Peyer's patch (tissue), 4 donors: ENCODE measurements at regions not wholly inside any gene's neighbourhood (a gene's known extent, or its start where the extent isn't known, plus 50 kb on each side); places are given as distances from the start of the nearest gene placed in this dataset.

ENCODE experiments used
- CTCF ChIP-seq, 6 experiments: fragments of 450-650 bp in 4 of 6; fragments of 200-600 bp in 2 of 6; sonication (generic) in 1 of 6; IDR thresholded peaks; one replicate each; pipeline ENCODE4 v1.5.1; 2017 to 2019; ENCODE audit warnings: antibody characterized with exemption in 6 of 6, mild to moderate bottlenecking in 3 of 6, moderate library complexity in 1 of 6
- POLR2A ChIP-seq, 2 donors: fragments of 450-650 bp; IDR thresholded peaks; one replicate each; pipeline ENCODE4 v1.5.1; 2017; ENCODE audit warnings: antibody characterized with exemption in 2 of 2, mild to moderate bottlenecking in 2 of 2, moderate library complexity in 2 of 2

- TF ChIP-seq CTCF (IDR thresholded peaks at IDR 0.05) (no peak), POLR2A (IDR thresholded peaks at IDR 0.05) (no peak)
These were observed 190.3 kb downstream of the WDR11 start for GRCh38 chr10:121041499-121041898.
